ENCODE measurements at regions not wholly inside any gene's neighbourhood (a gene's known extent, or its start where the extent isn't known, plus 50 kb on each side); places are given as distances from the start of the nearest gene placed in this dataset.

GRCh38 chr2:117519721-117520120, 294.8 kb upstream of the DDX18 start:
- Histone ChIP-seq H3K27me3 (ENCODE audit: low read depth, low read length) (no peaks in the 10 kb centered on the region), H2AFZ (ENCODE audit: low read depth, low read length) (no peak overlapping the region), H3K27ac (ENCODE audit: low read length) (no peak overlapping the region), H3K79me2 (ENCODE audit: low read length) (no peaks in the 10 kb centered on the region), H3K4me2 (ENCODE audit: low read length) (no peak overlapping the region), H3K9ac (ENCODE audit: low read length) (no peak overlapping the region), H3K9me3 (ENCODE audit: insufficient read depth, low read length) (no peaks in the 10 kb centered on the region), H4K20me1 (ENCODE audit: insufficient read depth, low read length) (no peaks in the 10 kb centered on the region), H3K36me3 (replicated peaks; ENCODE audit: low read depth, low read length) (no peaks in the 10 kb centered on the region), H3K4me1 (ENCODE audit: low read length) (no peaks in the 10 kb centered on the region), H3K4me3 (ENCODE audit: low read length) (no peak overlapping the region)
- TF ChIP-seq, protein P1, sequence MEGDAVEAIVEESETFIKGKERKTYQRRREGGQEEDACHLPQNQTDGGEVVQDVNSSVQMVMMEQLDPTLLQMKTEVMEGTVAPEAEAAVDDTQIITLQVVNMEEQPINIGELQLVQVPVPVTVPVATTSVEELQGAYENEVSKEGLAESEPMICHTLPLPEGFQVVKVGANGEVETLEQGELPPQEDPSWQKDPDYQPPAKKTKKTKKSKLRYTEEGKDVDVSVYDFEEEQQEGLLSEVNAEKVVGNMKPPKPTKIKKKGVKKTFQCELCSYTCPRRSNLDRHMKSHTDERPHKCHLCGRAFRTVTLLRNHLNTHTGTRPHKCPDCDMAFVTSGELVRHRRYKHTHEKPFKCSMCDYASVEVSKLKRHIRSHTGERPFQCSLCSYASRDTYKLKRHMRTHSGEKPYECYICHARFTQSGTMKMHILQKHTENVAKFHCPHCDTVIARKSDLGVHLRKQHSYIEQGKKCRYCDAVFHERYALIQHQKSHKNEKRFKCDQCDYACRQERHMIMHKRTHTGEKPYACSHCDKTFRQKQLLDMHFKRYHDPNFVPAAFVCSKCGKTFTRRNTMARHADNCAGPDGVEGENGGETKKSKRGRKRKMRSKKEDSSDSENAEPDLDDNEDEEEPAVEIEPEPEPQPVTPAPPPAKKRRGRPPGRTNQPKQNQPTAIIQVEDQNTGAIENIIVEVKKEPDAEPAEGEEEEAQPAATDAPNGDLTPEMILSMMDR (IDR thresholded peaks at IDR 0.05; ENCODE audit: low read depth, low read length) = no peak
- no peak for TF ChIP-seq EZH2phosphoT487 (IDR thresholded peaks at IDR 0.05; ENCODE audit: low read depth)

DNA sequence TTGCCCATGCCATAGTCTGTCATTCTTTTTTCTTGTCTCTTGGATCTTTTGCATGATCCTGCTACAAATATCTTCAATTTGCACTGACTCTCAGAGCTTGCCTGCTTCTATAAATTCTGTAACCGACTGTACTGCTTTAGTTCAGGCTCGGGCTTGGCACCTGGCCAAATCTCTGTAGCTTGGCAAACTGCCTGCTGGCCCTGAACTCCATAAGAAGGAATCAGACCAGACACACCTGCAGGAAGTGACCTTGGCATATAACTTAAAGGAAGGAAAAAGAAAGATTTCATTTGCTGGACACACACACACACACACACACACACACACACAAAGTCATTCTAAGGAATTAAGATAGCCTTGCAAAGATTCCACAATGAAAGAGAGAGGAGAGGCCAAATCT, 291.2 kb upstream of the DDX18 start:
- Histone ChIP-seq H3K36me3 (replicated peaks; ENCODE audit: low read depth, low read length) (no peaks in the 10 kb centered on the region), H4K20me1 (ENCODE audit: insufficient read depth, low read length) (no peaks in the 10 kb centered on the region), H3K9ac (ENCODE audit: low read length) (no peak overlapping the region), H2AFZ (ENCODE audit: low read depth, low read length) (no peak overlapping the region), H3K79me2 (ENCODE audit: low read length) (no peaks in the 10 kb centered on the region), H3K27ac (ENCODE audit: low read length) (no peak overlapping the region), H3K4me3 (ENCODE audit: low read length) (no peak overlapping the region), H3K27me3 (ENCODE audit: low read depth, low read length) (no peaks in the 10 kb centered on the region), H3K9me3 (ENCODE audit: insufficient read depth, low read length) (no peaks in the 10 kb centered on the region), H3K4me2 (ENCODE audit: low read length) (no peak overlapping the region), H3K4me1 (ENCODE audit: low read length) (no peaks in the 10 kb centered on the region)
- TF ChIP-seq, protein P1 (IDR thresholded peaks at IDR 0.05; ENCODE audit: low read depth, low read length) = no peak
- no peak for TF ChIP-seq EZH2phosphoT487 (IDR thresholded peaks at IDR 0.05; ENCODE audit: low read depth)

GRCh38 chr2:117523711-117524238, 290.7 kb upstream of the DDX18 start:
- Histone ChIP-seq H3K36me3 (replicated peaks; ENCODE audit: low read depth, low read length) (no peaks in the 10 kb centered on the region), H3K4me1 (ENCODE audit: low read length) (no peaks in the 10 kb centered on the region), H2AFZ (ENCODE audit: low read depth, low read length) (no peak overlapping the region), H3K27ac (ENCODE audit: low read length) (no peak overlapping the region), H3K4me2 (ENCODE audit: low read length) (no peak overlapping the region), H3K9ac (ENCODE audit: low read length) (no peak overlapping the region), H3K9me3 (ENCODE audit: insufficient read depth, low read length) (no peaks in the 10 kb centered on the region), H3K4me3 (ENCODE audit: low read length) (no peak overlapping the region), H3K79me2 (ENCODE audit: low read length) (no peaks in the 10 kb centered on the region), H4K20me1 (ENCODE audit: insufficient read depth, low read length) (no peaks in the 10 kb centered on the region), H3K27me3 (ENCODE audit: low read depth, low read length) (no peaks in the 10 kb centered on the region)
- TF ChIP-seq EZH2phosphoT487 (IDR thresholded peaks at IDR 0.05; ENCODE audit: low read depth) = no peak
- TF ChIP-seq, protein P1 (IDR thresholded peaks at IDR 0.05; ENCODE audit: low read depth, low read length) = no peak

DNA sequence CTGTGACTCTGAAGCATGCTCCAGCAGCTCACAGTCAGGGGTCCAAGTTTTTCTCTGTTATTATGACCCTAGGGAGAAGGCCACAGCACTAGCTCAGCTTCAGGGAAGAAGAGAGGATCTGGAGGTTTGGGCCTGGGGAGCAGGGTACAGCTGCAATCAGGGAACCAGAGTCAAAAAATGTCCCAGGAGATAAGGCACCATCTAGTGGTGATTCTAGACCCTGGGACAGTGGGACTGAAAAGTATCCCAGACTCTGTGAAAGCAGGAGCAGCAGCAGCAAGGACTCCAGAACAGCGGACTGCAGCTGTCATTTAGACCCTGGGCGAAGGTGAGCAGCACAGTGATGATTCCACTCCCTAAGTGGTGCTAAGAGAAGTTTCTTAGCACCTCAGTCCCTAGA, 278.4 kb upstream of the DDX18 start:
- H4K20me1 ChIP-seq (ENCODE audit: insufficient read depth, low read length) = no peaks in the 10 kb centered on the region
- H3K9me3 ChIP-seq (ENCODE audit: insufficient read depth, low read length) = no peaks in the 10 kb centered on the region
- no peak overlapping the region for H3K27ac ChIP-seq (ENCODE audit: low read length)
- H3K36me3 ChIP-seq (replicated peaks; ENCODE audit: low read depth, low read length) = no peaks in the 10 kb centered on the region
- H3K9ac ChIP-seq (ENCODE audit: low read length) = no peak overlapping the region
- H3K4me1 ChIP-seq (ENCODE audit: low read length) = no peaks in the 10 kb centered on the region
- H3K79me2 ChIP-seq (ENCODE audit: low read length) = no peaks in the 10 kb centered on the region
- TF ChIP-seq, protein P1 (IDR thresholded peaks at IDR 0.05; ENCODE audit: low read depth, low read length) = peak; percentile 59
- no peak for TF ChIP-seq EZH2phosphoT487 (IDR thresholded peaks at IDR 0.05; ENCODE audit: low read depth)
- no peak overlapping the region for H3K4me2 ChIP-seq (ENCODE audit: low read length)
- H3K27me3 ChIP-seq (ENCODE audit: low read depth, low read length) = no peaks in the 10 kb centered on the region
- H3K4me3 ChIP-seq (ENCODE audit: low read length) = no peak overlapping the region
- H2AFZ ChIP-seq (ENCODE audit: low read depth, low read length) = no peak overlapping the region

Measured in OCI-LY3 (cell line).